ENCODE measurements at regions not wholly inside any gene's neighbourhood (a gene's known extent, or its start where the extent isn't known, plus 50 kb on each side); places are given as distances from the start of the nearest gene placed in this dataset.

- DNase-seq (ENCODE audit: low spot score): no peak
- in situ Hi-C loops (cut with MboI; ENCODE audit: low pct_unique_long_range_greater_than_20kb, low sequenced_read_pairs, unreplicated experiment): no loop called here
- TF ChIP-seq CTCF (IDR thresholded peaks at IDR 0.05; ENCODE audit: extremely low read depth, insufficient read depth, missing control alignments): no peak
Measured at GRCh38 chr1:213643360-213643759, 344.4 kb upstream of the PROX1 start.

- no peak for TF ChIP-seq CTCF (IDR thresholded peaks at IDR 0.05; ENCODE audit: extremely low read depth, insufficient read depth, missing control alignments)
- DNase-seq (ENCODE audit: low spot score): no peak
- in situ Hi-C loops (cut with MboI; ENCODE audit: low pct_unique_long_range_greater_than_20kb, low sequenced_read_pairs, unreplicated experiment): no loop called here
Measured at GRCh38 chr1:213647864-213648650, 339.7 kb upstream of the PROX1 start.

- DNase-seq (ENCODE audit: low spot score): no peak
- in situ Hi-C loops (cut with MboI; ENCODE audit: low pct_unique_long_range_greater_than_20kb, low sequenced_read_pairs, unreplicated experiment): no loop called here
- TF ChIP-seq CTCF (IDR thresholded peaks at IDR 0.05; ENCODE audit: extremely low read depth, insufficient read depth, missing control alignments): no peak
Measured at GRCh38 chr1:213649373-213649772, 338.4 kb upstream of the PROX1 start.

GRCh38 chr1:213650603-213651002 lies 337.2 kb upstream of the PROX1 start:
- DNase-seq (ENCODE audit: low spot score): no peak
- in situ Hi-C loops (cut with MboI; ENCODE audit: low pct_unique_long_range_greater_than_20kb, low sequenced_read_pairs, unreplicated experiment): no loop called here
- TF ChIP-seq CTCF (IDR thresholded peaks at IDR 0.05; ENCODE audit: extremely low read depth, insufficient read depth, missing control alignments): no peak

- in situ Hi-C loops (cut with MboI; ENCODE audit: low pct_unique_long_range_greater_than_20kb, low sequenced_read_pairs, unreplicated experiment): no loop called here
- DNase-seq (ENCODE audit: low spot score): no peak
- no peak for TF ChIP-seq CTCF (IDR thresholded peaks at IDR 0.05; ENCODE audit: extremely low read depth, insufficient read depth, missing control alignments)
Measured at GRCh38 chr1:213651077-213651476, 336.7 kb upstream of the PROX1 start.

- no peak for DNase-seq (ENCODE audit: low spot score)
- in situ Hi-C loops (cut with MboI; ENCODE audit: low pct_unique_long_range_greater_than_20kb, low sequenced_read_pairs, unreplicated experiment): no loop called here
- no peak for TF ChIP-seq CTCF (IDR thresholded peaks at IDR 0.05; ENCODE audit: extremely low read depth, insufficient read depth, missing control alignments)
Measured at GRCh38 chr1:213652109-213652508, 335.7 kb upstream of the PROX1 start.
